K562 (cell line): ENCODE measurements at regions not wholly inside any gene's neighbourhood (a gene's known extent, or its start where the extent isn't known, plus 50 kb on each side); places are given as distances from the start of the nearest gene placed in this dataset.

Source experiments
- CC2D1A ChIP-seq: fragments of 450-650 bp; IDR thresholded peaks from 2 replicates; pipeline ENCODE4 v1.6.1; 2017; ENCODE audit warnings: mild to moderate bottlenecking
- HCFC1 ChIP-seq: IDR thresholded peaks from 2 replicates; pipeline ENCODE4 v1.6.1; 2012; ENCODE audit warnings: low read depth, low read length, improper control_type of control experiment
- NR4A1 ChIP-seq, 2 experiments: fragments of 250-450 bp in 1 of 2; fragments of 450-650 bp in 1 of 2; sonication (Bioruptor Pico) in 1 of 2; IDR thresholded peaks; 2 replicates each; pipeline versions ENCODE4 v1.4.0 to v1.6.1; 2016 to 2020; ENCODE audit warnings: mild to moderate bottlenecking in 2 of 2, missing compliant biosample characterization in 1 of 2, missing genetic modification characterization in 1 of 2, moderate library complexity in 1 of 2
- PHB ChIP-seq: fragments of 250-450 bp; sonication (Bioruptor Pico); IDR thresholded peaks from 2 replicates; pipeline ENCODE4 v1.5.0; 2021
- TF ChIP-seq, protein P1 (sequence below), 2 experiments: fragments of 450-650 bp in 1 of 2; sonication (generic) in 1 of 2; formaldehyde crosslinking in 1 of 2; IDR thresholded peaks; 2 replicates each; pipeline versions ENCODE4 v1.7.1 to v1.9.0; 2016 to 2022; ENCODE audit warnings: inconsistent platforms in 1 of 2, mild to moderate bottlenecking in 1 of 2, missing genetic modification reagents in 1 of 2
- TF ChIP-seq, protein P2 (sequence below): fragments of 450-650 bp; formaldehyde crosslinking; conservative IDR thresholded peaks from 2 replicates; pipeline ENCODE4 v1.4.0; 2022; ENCODE audit warnings: mild to moderate bottlenecking, missing genetic modification characterization
- TF ChIP-seq, protein P3 (sequence below): fragments of 250-450 bp; sonication (Bioruptor Pico); IDR thresholded peaks from 2 replicates; pipeline ENCODE4 v1.5.0; 2021

DNA sequence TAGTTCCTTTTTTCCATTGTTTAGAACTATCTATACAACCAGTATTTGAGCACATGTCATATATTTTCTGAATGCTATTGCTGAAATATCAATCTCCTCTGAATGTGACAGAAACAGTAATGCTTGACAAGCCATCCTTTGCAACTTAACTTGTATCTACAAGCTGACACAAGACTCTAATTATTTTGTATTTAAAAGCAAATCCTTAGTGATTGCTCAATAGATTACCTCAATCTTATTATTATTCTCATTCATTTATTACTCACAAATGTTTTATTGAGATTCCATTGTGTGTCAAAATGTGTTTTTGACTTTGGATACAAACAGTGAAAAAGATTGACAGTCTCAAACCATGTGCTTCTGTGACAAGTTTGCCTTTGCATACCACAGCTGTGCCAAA, 787.8 kb upstream of the PRR20A start (continued):
- TF ChIP-seq CC2D1A (no peak), HCFC1 (no peak), PHB (CRISPR knock-in tag) (no peak), NR4A1 (CRISPR knock-in tag; IDR thresholded peaks at IDR 0.05) (no peak), NR4A1 (tag; IDR thresholded peaks at IDR 0.05) (no peak)
- TF ChIP-seq, protein P1, sequence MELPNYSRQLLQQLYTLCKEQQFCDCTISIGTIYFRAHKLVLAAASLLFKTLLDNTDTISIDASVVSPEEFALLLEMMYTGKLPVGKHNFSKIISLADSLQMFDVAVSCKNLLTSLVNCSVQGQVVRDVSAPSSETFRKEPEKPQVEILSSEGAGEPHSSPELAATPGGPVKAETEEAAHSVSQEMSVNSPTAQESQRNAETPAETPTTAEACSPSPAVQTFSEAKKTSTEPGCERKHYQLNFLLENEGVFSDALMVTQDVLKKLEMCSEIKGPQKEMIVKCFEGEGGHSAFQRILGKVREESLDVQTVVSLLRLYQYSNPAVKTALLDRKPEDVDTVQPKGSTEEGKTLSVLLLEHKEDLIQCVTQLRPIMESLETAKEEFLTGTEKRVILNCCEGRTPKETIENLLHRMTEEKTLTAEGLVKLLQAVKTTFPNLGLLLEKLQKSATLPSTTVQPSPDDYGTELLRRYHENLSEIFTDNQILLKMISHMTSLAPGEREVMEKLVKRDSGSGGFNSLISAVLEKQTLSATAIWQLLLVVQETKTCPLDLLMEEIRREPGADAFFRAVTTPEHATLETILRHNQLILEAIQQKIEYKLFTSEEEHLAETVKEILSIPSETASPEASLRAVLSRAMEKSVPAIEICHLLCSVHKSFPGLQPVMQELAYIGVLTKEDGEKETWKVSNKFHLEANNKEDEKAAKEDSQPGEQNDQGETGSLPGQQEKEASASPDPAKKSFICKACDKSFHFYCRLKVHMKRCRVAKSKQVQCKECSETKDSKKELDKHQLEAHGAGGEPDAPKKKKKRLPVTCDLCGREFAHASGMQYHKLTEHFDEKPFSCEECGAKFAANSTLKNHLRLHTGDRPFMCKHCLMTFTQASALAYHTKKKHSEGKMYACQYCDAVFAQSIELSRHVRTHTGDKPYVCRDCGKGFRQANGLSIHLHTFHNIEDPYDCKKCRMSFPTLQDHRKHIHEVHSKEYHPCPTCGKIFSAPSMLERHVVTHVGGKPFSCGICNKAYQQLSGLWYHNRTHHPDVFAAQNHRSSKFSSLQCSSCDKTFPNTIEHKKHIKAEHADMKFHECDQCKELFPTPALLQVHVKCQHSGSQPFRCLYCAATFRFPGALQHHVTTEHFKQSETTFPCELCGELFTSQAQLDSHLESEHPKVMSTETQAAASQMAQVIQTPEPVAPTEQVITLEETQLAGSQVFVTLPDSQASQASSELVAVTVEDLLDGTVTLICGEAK (IDR thresholded peaks at IDR 0.05): no peak
- TF ChIP-seq, protein P1 (CRISPR knock-in tag; IDR thresholded peaks at IDR 0.05): no peak
- TF ChIP-seq, protein P2, sequence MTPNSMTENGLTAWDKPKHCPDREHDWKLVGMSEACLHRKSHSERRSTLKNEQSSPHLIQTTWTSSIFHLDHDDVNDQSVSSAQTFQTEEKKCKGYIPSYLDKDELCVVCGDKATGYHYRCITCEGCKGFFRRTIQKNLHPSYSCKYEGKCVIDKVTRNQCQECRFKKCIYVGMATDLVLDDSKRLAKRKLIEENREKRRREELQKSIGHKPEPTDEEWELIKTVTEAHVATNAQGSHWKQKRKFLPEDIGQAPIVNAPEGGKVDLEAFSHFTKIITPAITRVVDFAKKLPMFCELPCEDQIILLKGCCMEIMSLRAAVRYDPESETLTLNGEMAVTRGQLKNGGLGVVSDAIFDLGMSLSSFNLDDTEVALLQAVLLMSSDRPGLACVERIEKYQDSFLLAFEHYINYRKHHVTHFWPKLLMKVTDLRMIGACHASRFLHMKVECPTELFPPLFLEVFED: no peak
- TF ChIP-seq, protein P3, sequence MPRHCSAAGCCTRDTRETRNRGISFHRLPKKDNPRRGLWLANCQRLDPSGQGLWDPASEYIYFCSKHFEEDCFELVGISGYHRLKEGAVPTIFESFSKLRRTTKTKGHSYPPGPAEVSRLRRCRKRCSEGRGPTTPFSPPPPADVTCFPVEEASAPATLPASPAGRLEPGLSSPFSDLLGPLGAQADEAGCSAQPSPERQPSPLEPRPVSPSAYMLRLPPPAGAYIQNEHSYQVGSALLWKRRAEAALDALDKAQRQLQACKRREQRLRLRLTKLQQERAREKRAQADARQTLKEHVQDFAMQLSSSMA (CRISPR knock-in tag): no peak
